ENCODE measurements at regions not wholly inside any gene's neighbourhood (a gene's known extent, or its start where the extent isn't known, plus 50 kb on each side); places are given as distances from the start of the nearest gene placed in this dataset.

- Histone ChIP-seq H3K27ac (ENCODE audit: low read depth, low read length) (no peak overlapping the region), H3K9me2 (replicated peaks; ENCODE audit: insufficient read depth, low read length) (no peaks in the 10 kb centered on the region), H3K79me2 (ENCODE audit: insufficient read depth, low read length) (no peaks in the 10 kb centered on the region), H3K36me3 (ENCODE audit: low read length) (no peaks in the 10 kb centered on the region), H3K4me2 (ENCODE audit: low read depth, low read length, poor library complexity, severe bottlenecking) (no peak overlapping the region), H3K9ac (ENCODE audit: low read length) (no peak overlapping the region), H3K4me3 (ENCODE audit: insufficient read depth, low read length, poor library complexity, severe bottlenecking) (no peak overlapping the region), H3K27me3 (ENCODE audit: low read length) (no peaks in the 10 kb centered on the region), H3K9me3 (ENCODE audit: insufficient read depth, low read length) (no peaks in the 10 kb centered on the region), H2AFZ (ENCODE audit: low read depth, low read length, severe bottlenecking) (no peak overlapping the region), H3F3A (ENCODE audit: insufficient read depth) (no peaks in the 10 kb centered on the region), H4K20me1 (ENCODE audit: low read depth, low read length) (no peaks in the 10 kb centered on the region)
- TF ChIP-seq CTCF (IDR thresholded peaks at IDR 0.05; ENCODE audit: insufficient read depth, low read length, poor library complexity, severe bottlenecking) (no peak), EZH2phosphoT487 (conservative IDR thresholded peaks at IDR 0.05; ENCODE audit: low read length) (no peak)
These were observed 565.8 kb upstream of the ADARB2 start for GRCh38 chr10:2303169-2303568.

- no peak for TF ChIP-seq CTCF (IDR thresholded peaks at IDR 0.05; ENCODE audit: insufficient read depth, low read length, poor library complexity, severe bottlenecking)
- TF ChIP-seq EZH2phosphoT487 (conservative IDR thresholded peaks at IDR 0.05; ENCODE audit: low read length): no peak
- Histone ChIP-seq H3K27ac (ENCODE audit: low read depth, low read length) (no peak overlapping the region), H3K4me2 (ENCODE audit: low read depth, low read length, poor library complexity, severe bottlenecking) (no peak overlapping the region), H3K27me3 (ENCODE audit: low read length) (no peaks in the 10 kb centered on the region), H3K9me3 (ENCODE audit: insufficient read depth, low read length) (no peaks in the 10 kb centered on the region), H3K36me3 (ENCODE audit: low read length) (no peaks in the 10 kb centered on the region), H3K79me2 (ENCODE audit: insufficient read depth, low read length) (no peaks in the 10 kb centered on the region), H4K20me1 (ENCODE audit: low read depth, low read length) (no peaks in the 10 kb centered on the region), H2AFZ (ENCODE audit: low read depth, low read length, severe bottlenecking) (no peak overlapping the region), H3K9me2 (replicated peaks; ENCODE audit: insufficient read depth, low read length) (no peaks in the 10 kb centered on the region), H3K4me3 (ENCODE audit: insufficient read depth, low read length, poor library complexity, severe bottlenecking) (no peak overlapping the region), H3F3A (ENCODE audit: insufficient read depth) (no peaks in the 10 kb centered on the region), H3K9ac (ENCODE audit: low read length) (no peak overlapping the region)
These were observed 563.9 kb upstream of the ADARB2 start for GRCh38 chr10:2301227-2301626.

- Histone ChIP-seq H3K9ac (ENCODE audit: low read length) (no peak overlapping the region), H3K4me2 (ENCODE audit: low read depth, low read length, poor library complexity, severe bottlenecking) (no peak overlapping the region), H3K9me3 (ENCODE audit: insufficient read depth, low read length) (no peaks in the 10 kb centered on the region), H3K27ac (ENCODE audit: low read depth, low read length) (no peak overlapping the region), H3K4me3 (ENCODE audit: insufficient read depth, low read length, poor library complexity, severe bottlenecking) (no peak overlapping the region), H2AFZ (ENCODE audit: low read depth, low read length, severe bottlenecking) (no peak overlapping the region), H3F3A (ENCODE audit: insufficient read depth) (no peaks in the 10 kb centered on the region), H3K27me3 (ENCODE audit: low read length) (no peaks in the 10 kb centered on the region), H3K9me2 (replicated peaks; ENCODE audit: insufficient read depth, low read length) (no peaks in the 10 kb centered on the region), H3K36me3 (ENCODE audit: low read length) (no peaks in the 10 kb centered on the region), H3K79me2 (ENCODE audit: insufficient read depth, low read length) (no peaks in the 10 kb centered on the region), H4K20me1 (ENCODE audit: low read depth, low read length) (no peaks in the 10 kb centered on the region)
- TF ChIP-seq CTCF (IDR thresholded peaks at IDR 0.05; ENCODE audit: insufficient read depth, low read length, poor library complexity, severe bottlenecking) (no peak), EZH2phosphoT487 (conservative IDR thresholded peaks at IDR 0.05; ENCODE audit: low read length) (no peak)
These were observed 562.9 kb upstream of the ADARB2 start for GRCh38 chr10:2300231-2300630.

All from SU-DHL-6 (cell line).